ENCODE measurements at regions not wholly inside any gene's neighbourhood (a gene's known extent, or its start where the extent isn't known, plus 50 kb on each side); places are given as distances from the start of the nearest gene placed in this dataset.
"Not testable (repeated sequence)": the region's sequence is repeated elsewhere in the genome, so short reads cannot be mapped to it uniquely, and the experiment has no call there.

GRCh38 chr10:53033396-53033795 lies 260.8 kb upstream of the MBL2 start:
- no peak overlapping the region for H3K4me3 Mint-ChIP-seq (ENCODE audit: unreplicated experiment)
- H3K36me3 Mint-ChIP-seq (ENCODE audit: unreplicated experiment), result no peaks in the 10 kb centered on the region
- no peak overlapping the region for H3K27ac Mint-ChIP-seq (ENCODE audit: unreplicated experiment)
- no peaks in the 10 kb centered on the region for H3K9me3 Mint-ChIP-seq (ENCODE audit: unreplicated experiment)
- no peaks in the 10 kb centered on the region for H3K27me3 Mint-ChIP-seq (ENCODE audit: unreplicated experiment)
- DNase-seq, result no peak
- H3K4me1 Mint-ChIP-seq (ENCODE audit: low read depth, unreplicated experiment), result no peaks in the 10 kb centered on the region
- TF ChIP-seq CTCF (IDR thresholded peaks at IDR 0.05; ENCODE audit: partially characterized antibody, unreplicated experiment), result no peak

GRCh38 chr10:53029872-53030849 lies 257.6 kb upstream of the MBL2 start:
- DNase-seq; H3K27ac Mint-ChIP-seq (ENCODE audit: unreplicated experiment); H3K36me3 Mint-ChIP-seq (ENCODE audit: unreplicated experiment); H3K9me3 Mint-ChIP-seq (ENCODE audit: unreplicated experiment); H3K4me3 Mint-ChIP-seq (ENCODE audit: unreplicated experiment); H3K4me1 Mint-ChIP-seq (ENCODE audit: low read depth, unreplicated experiment); H3K27me3 Mint-ChIP-seq (ENCODE audit: unreplicated experiment): not testable (repeated sequence)

GRCh38 chr10:53029449-53029848 lies 256.9 kb upstream of the MBL2 start:
- H3K9me3 Mint-ChIP-seq (ENCODE audit: unreplicated experiment), result no peaks in the 10 kb centered on the region
- no peak overlapping the region for H3K27ac Mint-ChIP-seq (ENCODE audit: unreplicated experiment)
- H3K4me3 Mint-ChIP-seq (ENCODE audit: unreplicated experiment), result no peak overlapping the region
- no peak for TF ChIP-seq CTCF (IDR thresholded peaks at IDR 0.05; ENCODE audit: partially characterized antibody, unreplicated experiment)
- H3K4me1 Mint-ChIP-seq (ENCODE audit: low read depth, unreplicated experiment), result no peaks in the 10 kb centered on the region
- no peaks in the 10 kb centered on the region for H3K27me3 Mint-ChIP-seq (ENCODE audit: unreplicated experiment)
- no peaks in the 10 kb centered on the region for H3K36me3 Mint-ChIP-seq (ENCODE audit: unreplicated experiment)
- no peak for DNase-seq

GRCh38 chr10:53025765-53026164 lies 253.2 kb upstream of the MBL2 start:
- H3K27ac Mint-ChIP-seq (ENCODE audit: unreplicated experiment); H3K4me1 Mint-ChIP-seq (ENCODE audit: low read depth, unreplicated experiment); H3K4me3 Mint-ChIP-seq (ENCODE audit: unreplicated experiment); DNase-seq; H3K27me3 Mint-ChIP-seq (ENCODE audit: unreplicated experiment); H3K36me3 Mint-ChIP-seq (ENCODE audit: unreplicated experiment); H3K9me3 Mint-ChIP-seq (ENCODE audit: unreplicated experiment): not testable (repeated sequence)

GRCh38 chr10:53025172-53025711 lies 252.7 kb upstream of the MBL2 start:
- Mint-ChIP-seq H3K9me3 (ENCODE audit: unreplicated experiment) (no peaks in the 10 kb centered on the region), H3K27me3 (ENCODE audit: unreplicated experiment) (no peaks in the 10 kb centered on the region), H3K36me3 (ENCODE audit: unreplicated experiment) (no peaks in the 10 kb centered on the region), H3K4me1 (ENCODE audit: low read depth, unreplicated experiment) (no peaks in the 10 kb centered on the region), H3K27ac (ENCODE audit: unreplicated experiment) (no peak overlapping the region), H3K4me3 (ENCODE audit: unreplicated experiment) (no peak overlapping the region)
- no peak for TF ChIP-seq CTCF (IDR thresholded peaks at IDR 0.05; ENCODE audit: partially characterized antibody, unreplicated experiment)
- DNase-seq, result no peak

GRCh38 chr10:53023411-53023810 lies 250.8 kb upstream of the MBL2 start:
- H3K4me1 Mint-ChIP-seq (ENCODE audit: low read depth, unreplicated experiment), result no peaks in the 10 kb centered on the region
- no peak overlapping the region for H3K27ac Mint-ChIP-seq (ENCODE audit: unreplicated experiment)
- H3K27me3 Mint-ChIP-seq (ENCODE audit: unreplicated experiment), result no peaks in the 10 kb centered on the region
- no peak overlapping the region for H3K4me3 Mint-ChIP-seq (ENCODE audit: unreplicated experiment)
- no peaks in the 10 kb centered on the region for H3K9me3 Mint-ChIP-seq (ENCODE audit: unreplicated experiment)
- DNase-seq, result no peak
- H3K36me3 Mint-ChIP-seq (ENCODE audit: unreplicated experiment), result no peaks in the 10 kb centered on the region
- TF ChIP-seq CTCF (IDR thresholded peaks at IDR 0.05; ENCODE audit: partially characterized antibody, unreplicated experiment), result no peak
